ENCODE measurements at regions not wholly inside any gene's neighbourhood (a gene's known extent, or its start where the extent isn't known, plus 50 kb on each side); places are given as distances from the start of the nearest gene placed in this dataset.
"Not testable (repeated sequence)": the region's sequence is repeated elsewhere in the genome, so short reads cannot be mapped to it uniquely, and the experiment has no call there.

GRCh38 chr4:158051401-158052235, 121.2 kb downstream of the GASK1B start:
- no peak for DNase-seq

- DNase-seq: no peak
Measured at GRCh38 chr4:158050942-158051341, 121.9 kb downstream of the GASK1B start.

GRCh38 chr4:158046345-158046744, 126.5 kb downstream of the GASK1B start:
- no peak for DNase-seq

GRCh38 chr4:158043971-158044618, 128.7 kb downstream of the GASK1B start:
- no peak for DNase-seq

- DNase-seq: no peak
Measured at GRCh38 chr4:158042591-158043030, 130.2 kb downstream of the GASK1B start.

GRCh38 chr4:158038718-158039117, 134.1 kb downstream of the GASK1B start:
- no peak for DNase-seq

GRCh38 chr4:158036998-158037397, 135.8 kb downstream of the GASK1B start:
- DNase-seq: no peak

- no peak for DNase-seq
Measured at GRCh38 chr4:158035662-158036195, 137.1 kb downstream of the GASK1B start.

GRCh38 chr4:158033416-158034120, 139.3 kb downstream of the GASK1B start:
- DNase-seq: no peak

- no peak for DNase-seq
Measured at GRCh38 chr4:158032733-158033415, 140.0 kb downstream of the GASK1B start.

GRCh38 chr4:158028381-158028780, 144.4 kb downstream of the GASK1B start:
- DNase-seq: not testable (repeated sequence)

- no peak for DNase-seq
Measured at GRCh38 chr4:158025131-158025530, 147.7 kb downstream of the GASK1B start.

- DNase-seq: no peak
Measured at GRCh38 chr4:158020734-158021346, 152.0 kb downstream of the GASK1B start.

GRCh38 chr4:158020176-158020575, 152.6 kb downstream of the GASK1B start:
- no peak for DNase-seq

- DNase-seq: no peak
Measured at GRCh38 chr4:158018831-158019230, 154.0 kb downstream of the GASK1B start.

GRCh38 chr4:158018221-158018830, 154.5 kb downstream of the GASK1B start:
- no peak for DNase-seq

GRCh38 chr4:158016511-158016910, 156.3 kb downstream of the GASK1B start:
- no peak for DNase-seq

GRCh38 chr4:158015241-158015640, 157.6 kb downstream of the GASK1B start:
- DNase-seq: no peak

- no peak for DNase-seq
Measured at GRCh38 chr4:158013858-158014257, 159.0 kb downstream of the GASK1B start.

- DNase-seq: no peak
Measured at GRCh38 chr4:158010361-158010760, 162.5 kb downstream of the GASK1B start.

GRCh38 chr4:158008551-158009218, 164.1 kb downstream of the GASK1B start:
- no peak for DNase-seq

All from activated CD4-positive, alpha-beta T cell treated with anti-CD3 and anti-CD28 coated beads, Interleukin-10, Interleukin-2, amounts not matched to agents 100 ng/mL and 50 ng/mL, durations not matched to agents 16 hours and 8 hours (primary cell).